Ovary (tissue), 3 donors: ENCODE measurements at regions not wholly inside any gene's neighbourhood (a gene's known extent, or its start where the extent isn't known, plus 50 kb on each side); places are given as distances from the start of the nearest gene placed in this dataset.

Source experiments
- POLR2A ChIP-seq: fragments of 450-650 bp; IDR thresholded peaks from one replicate; pipeline ENCODE4 v1.6.1; 2017; ENCODE audit warnings: antibody characterized with exemption, mild to moderate bottlenecking, moderate library complexity
- TF ChIP-seq, protein P1 (sequence below), 3 donors: fragments of 450-650 bp in 2 of 3; fragments of 200-600 bp in 1 of 3; IDR thresholded peaks; one replicate each; pipeline versions ENCODE4 v1.5.1 to v1.8.0; 2016 to 2022; ENCODE audit warnings: antibody characterized with exemption in 3 of 3, mild to moderate bottlenecking in 1 of 3
- donor health status: DM: no; HTN: no; CAD: no.

- TF ChIP-seq, protein P1, sequence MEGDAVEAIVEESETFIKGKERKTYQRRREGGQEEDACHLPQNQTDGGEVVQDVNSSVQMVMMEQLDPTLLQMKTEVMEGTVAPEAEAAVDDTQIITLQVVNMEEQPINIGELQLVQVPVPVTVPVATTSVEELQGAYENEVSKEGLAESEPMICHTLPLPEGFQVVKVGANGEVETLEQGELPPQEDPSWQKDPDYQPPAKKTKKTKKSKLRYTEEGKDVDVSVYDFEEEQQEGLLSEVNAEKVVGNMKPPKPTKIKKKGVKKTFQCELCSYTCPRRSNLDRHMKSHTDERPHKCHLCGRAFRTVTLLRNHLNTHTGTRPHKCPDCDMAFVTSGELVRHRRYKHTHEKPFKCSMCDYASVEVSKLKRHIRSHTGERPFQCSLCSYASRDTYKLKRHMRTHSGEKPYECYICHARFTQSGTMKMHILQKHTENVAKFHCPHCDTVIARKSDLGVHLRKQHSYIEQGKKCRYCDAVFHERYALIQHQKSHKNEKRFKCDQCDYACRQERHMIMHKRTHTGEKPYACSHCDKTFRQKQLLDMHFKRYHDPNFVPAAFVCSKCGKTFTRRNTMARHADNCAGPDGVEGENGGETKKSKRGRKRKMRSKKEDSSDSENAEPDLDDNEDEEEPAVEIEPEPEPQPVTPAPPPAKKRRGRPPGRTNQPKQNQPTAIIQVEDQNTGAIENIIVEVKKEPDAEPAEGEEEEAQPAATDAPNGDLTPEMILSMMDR (IDR thresholded peaks at IDR 0.05), result no peak
- no peak for TF ChIP-seq POLR2A
These were observed 104.9 kb downstream of the CRYAA start for GRCh38 chr21:43273708-43274021.
